ENCODE measurements at regions not wholly inside any gene's neighbourhood (a gene's known extent, or its start where the extent isn't known, plus 50 kb on each side); places are given as distances from the start of the nearest gene placed in this dataset.

DNA sequence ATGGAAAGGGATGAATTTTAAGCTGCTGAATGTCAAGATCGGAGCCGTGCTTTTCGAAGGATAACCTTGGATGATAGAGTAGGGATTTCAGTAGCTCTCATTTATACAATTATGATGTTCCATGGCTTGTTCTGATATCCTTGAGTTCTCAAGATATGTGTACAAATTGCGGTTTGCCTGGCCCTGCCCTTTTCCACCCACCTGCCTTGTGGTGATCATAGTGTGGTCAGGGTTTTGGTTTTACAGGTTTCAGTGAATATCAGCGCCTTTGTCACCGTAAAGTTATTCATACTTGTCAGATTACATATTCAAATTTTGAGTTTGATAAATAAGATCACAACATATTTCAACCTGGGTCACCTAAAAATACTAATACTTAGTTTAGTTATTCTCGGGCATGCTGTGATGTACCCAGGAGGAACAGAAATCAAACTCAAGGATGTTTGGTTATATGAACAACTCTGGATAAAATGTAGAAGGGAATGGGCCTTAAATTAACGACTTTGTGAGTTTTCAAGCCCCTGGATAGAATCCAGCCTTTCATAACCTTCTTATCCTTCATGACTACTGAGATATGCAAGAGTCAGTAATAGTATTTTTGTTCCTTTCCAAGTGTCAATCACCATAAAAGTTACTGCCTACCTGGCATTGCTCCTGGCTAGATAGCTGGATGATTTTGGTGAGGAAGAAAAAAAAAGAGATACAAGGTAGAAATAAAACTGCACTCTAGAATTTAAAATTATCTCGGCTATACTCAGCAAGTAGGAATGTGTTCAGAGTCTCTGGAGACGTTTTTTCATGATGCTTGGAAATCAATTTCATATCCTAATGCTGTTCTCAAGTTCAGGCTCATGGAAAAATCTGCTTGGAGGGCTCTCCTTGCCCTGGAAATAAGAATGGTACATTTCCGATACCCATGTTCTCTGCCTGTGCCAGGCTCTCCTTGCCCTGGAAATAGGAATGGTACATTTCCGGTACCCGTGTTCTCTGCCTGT lies 209.2 kb upstream of the TPRG1 start:
- TF ChIP-seq POLR2A (IDR thresholded peaks at IDR 0.05) (no peak), CTCF (IDR thresholded peaks at IDR 0.05) (no peak)
- DNase-seq (no peak), ATAC-seq (no peak)
- no peaks in the 10 kb centered on the region for H3K27me3 ChIP-seq
- no peaks in the 10 kb centered on the region for H3K9me3 ChIP-seq
- 70 to 76% methylated on average over 13 of the region's 13 CpGs for WGBS, 2 donors
- no peaks in the 10 kb centered on the region for H3K36me3 ChIP-seq (replicated peaks in 1 of 2; ENCODE audit: insufficient read depth in 1 of 2, low read depth in 2 of 2)
- intact Hi-C loops (cut with DNase I): no loop called here
- H3K4me3 ChIP-seq: no peak overlapping the region
- H3K27ac ChIP-seq: no peak overlapping the region
- H3K4me1 ChIP-seq: no peaks in the 10 kb centered on the region

- intact Hi-C loops (cut with DNase I): no loop called here
- WGBS, 2 donors: 82 to 88% methylated on average over 5 of the region's 5 CpGs
- Histone ChIP-seq H3K9me3 (no peaks in the 10 kb centered on the region), H3K4me1 (no peaks in the 10 kb centered on the region), H3K4me3 (no peak overlapping the region), H3K27ac (no peak overlapping the region), H3K27me3 (no peaks in the 10 kb centered on the region), H3K36me3 (replicated peaks in 1 of 2; ENCODE audit: insufficient read depth in 1 of 2, low read depth in 2 of 2) (no peaks in the 10 kb centered on the region)
- DNase-seq (no peak), ATAC-seq (no peak)
- no peak for TF ChIP-seq POLR2A (IDR thresholded peaks at IDR 0.05)
- TF ChIP-seq CTCF (IDR thresholded peaks at IDR 0.05): no peak
These were observed 206.8 kb upstream of the TPRG1 start for GRCh38 chr3:188964957-188965356.

- H3K27ac ChIP-seq: no peak overlapping the region
- H3K36me3 ChIP-seq (replicated peaks in 1 of 2; ENCODE audit: insufficient read depth in 1 of 2, low read depth in 2 of 2): no peaks in the 10 kb centered on the region
- 65 to 73% methylated on average over 3 to 4 of the region's 4 CpGs for WGBS, 2 donors
- H3K4me1 ChIP-seq: no peaks in the 10 kb centered on the region
- no peak for ATAC-seq
- DNase-seq: no peak
- intact Hi-C loops (cut with DNase I): no loop called here
- H3K9me3 ChIP-seq: peaks cover 0 to 5% (median 0%) of the 10 kb centered on the region in 3 donors
- H3K27me3 ChIP-seq: no peaks in the 10 kb centered on the region
- TF ChIP-seq POLR2A (IDR thresholded peaks at IDR 0.05) (no peak), CTCF (IDR thresholded peaks at IDR 0.05) (no peak)
- H3K4me3 ChIP-seq: no peak overlapping the region
These were observed 199.5 kb upstream of the TPRG1 start for GRCh38 chr3:188972310-188972709.

- ATAC-seq: no peak
- DNase-seq: peak in 2 of 4 donors; percentile 23 to 30
- intact Hi-C loops (cut with DNase I): no loop called here
- WGBS, 2 donors: 62 to 73% methylated on average over 10 of the region's 10 CpGs
- no peaks in the 10 kb centered on the region for H3K27me3 ChIP-seq
- no peaks in the 10 kb centered on the region for H3K36me3 ChIP-seq (replicated peaks in 1 of 2; ENCODE audit: insufficient read depth in 1 of 2, low read depth in 2 of 2)
- peaks cover 0 to 5% (median 0%) of the 10 kb centered on the region in 3 donors for H3K9me3 ChIP-seq
- TF ChIP-seq CTCF (IDR thresholded peaks at IDR 0.05): no peak
- no peak for TF ChIP-seq POLR2A (IDR thresholded peaks at IDR 0.05)
- no peak overlapping the region for H3K27ac ChIP-seq
- H3K4me1 ChIP-seq: no peaks in the 10 kb centered on the region
- no peak overlapping the region for H3K4me3 ChIP-seq
These were observed 196.7 kb upstream of the TPRG1 start for GRCh38 chr3:188974856-188975599.
